ENCODE measurements at regions not wholly inside any gene's neighbourhood (a gene's known extent, or its start where the extent isn't known, plus 50 kb on each side); places are given as distances from the start of the nearest gene placed in this dataset.

DNA sequence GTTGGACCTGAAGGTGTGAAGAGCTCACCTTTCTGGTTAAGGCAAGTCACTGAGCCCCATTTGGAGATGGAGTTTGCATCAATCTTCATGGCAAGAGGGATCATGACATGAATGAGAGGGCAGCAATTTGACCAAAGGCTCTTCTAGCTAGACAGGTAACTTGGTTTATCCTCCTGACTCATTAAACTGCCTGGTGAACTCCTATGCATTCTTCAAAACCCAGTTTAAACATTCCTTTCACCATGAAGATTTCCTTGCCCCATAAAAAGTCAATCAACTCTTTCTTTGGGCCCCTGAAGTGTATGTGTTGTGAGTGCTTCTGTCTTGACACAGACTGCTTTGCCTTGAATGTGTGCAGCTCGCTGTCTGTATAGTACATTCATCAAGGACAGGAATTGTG lies 120.0 kb upstream of the FOXF1 start:
- DNase-seq (ENCODE audit: low read depth in 1 of 2, low spot score in 1 of 2), result no peak

DNA sequence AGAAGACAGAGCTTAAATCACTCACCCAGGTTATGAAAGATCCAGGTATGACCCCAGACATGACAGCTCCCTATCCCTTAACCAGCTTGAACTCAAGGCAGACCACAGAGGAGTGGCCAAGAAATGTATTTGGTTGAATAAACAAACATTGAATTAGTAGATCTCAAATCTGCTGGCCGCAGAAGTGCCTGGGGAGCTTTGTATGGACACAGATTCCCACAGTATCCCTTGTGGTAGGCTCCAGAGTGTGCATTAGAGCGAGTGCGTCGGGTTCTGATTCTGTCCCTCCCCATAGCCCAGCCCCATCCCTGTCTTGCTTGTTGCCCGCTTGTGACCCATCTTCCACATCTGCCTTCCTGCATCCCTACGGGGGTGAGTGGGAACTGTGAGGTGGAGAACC lies 118.8 kb upstream of the FOXF1 start:
- no peak for DNase-seq (ENCODE audit: low read depth in 1 of 2, low spot score in 1 of 2)

DNA sequence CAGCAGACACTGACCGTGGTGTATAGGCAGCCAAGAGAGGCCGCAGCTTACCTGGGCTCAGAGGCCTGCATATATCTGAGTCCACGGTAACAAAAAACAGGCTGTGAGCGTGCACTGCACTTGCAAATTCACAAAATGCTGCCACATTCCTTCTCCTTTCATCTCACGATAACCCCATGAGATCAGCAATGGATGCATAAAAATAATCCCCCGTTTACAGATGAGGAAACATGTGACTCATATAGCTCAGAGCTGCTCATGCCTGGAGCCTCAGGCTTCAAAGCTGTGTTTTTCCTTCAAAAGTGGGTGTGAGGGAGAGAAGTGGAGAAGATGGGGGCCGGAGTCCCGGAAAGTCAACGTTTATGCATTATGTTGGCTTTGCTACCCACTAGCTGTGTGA lies 118.3 kb upstream of the FOXF1 start:
- DNase-seq (ENCODE audit: low read depth in 1 of 2, low spot score in 1 of 2), result no peak

DNA sequence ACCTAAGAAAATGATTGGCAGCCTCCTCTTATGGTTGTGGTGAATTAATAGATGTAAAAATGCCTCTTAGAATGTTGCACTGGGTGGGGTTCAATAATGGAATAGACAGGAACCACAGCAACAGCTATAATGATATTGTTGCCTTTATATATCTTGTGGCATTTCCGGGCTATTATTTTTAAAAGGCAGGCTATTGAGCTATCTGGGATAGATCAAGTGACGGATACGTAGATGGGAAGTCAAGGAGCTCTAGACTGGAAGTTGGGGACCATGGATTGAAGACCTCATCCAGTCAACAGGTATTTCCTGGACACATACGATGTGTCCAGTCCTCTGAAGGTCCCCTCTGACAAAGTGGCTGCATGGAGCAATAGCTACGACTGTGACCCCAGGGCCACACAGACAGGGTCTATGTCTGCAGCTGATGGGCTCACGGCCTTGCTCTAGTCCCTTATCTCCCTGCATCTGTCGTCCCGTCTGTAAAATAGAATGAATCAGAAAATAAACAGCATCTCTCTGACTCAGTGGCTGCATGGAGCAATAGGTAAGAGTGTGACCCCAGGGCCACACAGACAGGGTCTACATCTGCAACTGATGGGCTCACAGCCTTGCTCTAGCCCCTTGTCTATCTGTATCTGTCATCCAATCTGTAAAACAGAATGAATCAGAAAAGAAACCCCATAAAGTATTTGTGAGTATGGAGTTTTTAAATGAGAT lies 117.7 kb upstream of the FOXF1 start:
- no peak for DNase-seq (ENCODE audit: low read depth in 1 of 2, low spot score in 1 of 2)

DNA sequence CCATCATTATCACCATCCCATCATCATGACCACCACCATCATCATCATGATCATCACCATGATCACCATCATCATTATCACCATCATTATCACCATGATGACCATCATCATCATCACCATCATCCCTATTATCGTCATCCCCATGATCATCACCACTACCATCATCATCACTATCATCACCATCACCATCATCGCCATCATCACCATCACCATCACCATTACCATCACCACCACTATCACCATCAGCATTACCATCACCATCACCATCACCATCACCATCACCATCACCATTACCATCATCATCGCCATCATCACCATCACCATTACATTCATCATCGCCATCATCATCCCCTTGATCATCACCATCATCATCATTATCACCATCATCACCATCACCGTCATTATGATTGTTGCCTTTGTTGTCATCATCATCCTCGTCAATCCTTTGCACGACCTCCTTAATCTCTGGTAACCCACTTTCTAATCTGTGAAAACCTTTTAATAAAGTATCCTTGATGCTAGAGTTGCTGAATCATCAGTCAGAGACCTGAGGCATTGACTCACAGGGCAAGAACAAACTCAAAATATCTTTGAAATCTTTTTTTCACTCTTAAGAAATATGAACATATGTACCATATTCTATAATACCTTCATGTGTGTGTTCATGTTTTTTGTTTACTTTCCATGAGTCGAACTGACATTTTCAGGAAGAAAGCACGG lies 116.3 kb upstream of the FOXF1 start:
- no peak for DNase-seq (ENCODE audit: low read depth in 1 of 2, low spot score in 1 of 2)

DNA sequence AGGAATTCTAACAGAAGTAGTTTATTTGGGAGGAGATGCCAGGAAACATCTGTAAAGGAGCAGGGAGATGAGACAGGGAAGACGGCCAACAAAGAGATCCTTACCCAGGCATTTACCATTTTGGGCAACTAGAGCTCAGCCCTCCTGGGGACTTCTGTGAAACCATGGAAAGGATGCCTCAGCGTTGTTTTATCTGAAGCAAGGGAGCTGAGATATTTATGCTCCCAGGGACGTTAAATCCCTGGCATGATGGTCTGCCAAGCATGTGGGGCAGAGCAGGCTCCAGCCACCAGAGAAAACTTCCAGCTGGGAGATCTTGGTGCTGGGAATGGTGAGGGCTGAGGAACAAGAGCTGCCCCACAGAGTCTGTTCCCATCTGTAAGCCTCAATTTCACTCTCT lies 114.8 kb upstream of the FOXF1 start:
- no peak for DNase-seq (ENCODE audit: low read depth in 1 of 2, low spot score in 1 of 2)

DNA sequence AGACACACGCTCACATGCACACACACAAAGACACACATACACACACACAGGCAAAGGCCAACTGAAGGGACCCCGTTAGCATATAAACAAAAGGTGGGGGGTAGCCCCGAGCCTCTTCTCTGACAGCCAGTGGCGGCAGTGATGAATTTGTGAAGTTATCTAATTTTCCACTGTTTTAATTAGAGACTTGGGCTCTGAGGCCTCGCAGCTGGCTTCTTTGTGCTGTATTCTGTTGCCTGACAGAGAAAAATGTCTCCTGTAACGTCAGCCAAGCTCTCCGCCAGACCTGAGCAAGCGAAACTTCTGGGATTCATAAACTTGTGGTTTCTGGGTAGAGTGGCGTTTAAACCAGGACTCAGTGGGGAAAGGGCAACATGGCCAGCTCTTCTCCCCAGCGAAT lies 113.9 kb upstream of the FOXF1 start:
- no peak for DNase-seq (ENCODE audit: low read depth in 1 of 2, low spot score in 1 of 2)

DNA sequence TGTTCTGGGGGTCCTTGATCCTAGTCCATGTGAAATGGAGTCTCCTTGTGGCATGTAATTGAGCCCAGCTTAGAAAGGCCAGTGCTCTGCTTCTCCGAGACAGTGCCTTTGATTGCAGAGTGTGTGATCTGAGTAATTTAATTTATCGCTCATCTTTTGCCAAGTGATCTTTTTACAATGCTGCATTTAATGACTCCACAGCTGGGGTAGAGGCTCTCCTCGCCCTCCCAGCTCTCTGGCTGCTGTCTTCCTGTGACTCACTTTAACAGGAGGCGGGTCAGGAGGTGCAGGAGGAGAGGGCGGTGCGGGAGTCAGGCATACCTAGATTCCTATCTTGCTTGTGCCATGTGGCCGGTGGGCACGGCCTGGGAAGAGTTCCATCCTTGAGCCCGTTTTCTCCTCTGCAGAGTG lies 113.4 kb upstream of the FOXF1 start:
- DNase-seq (ENCODE audit: low read depth in 1 of 2, low spot score in 1 of 2), result no peak

DNA sequence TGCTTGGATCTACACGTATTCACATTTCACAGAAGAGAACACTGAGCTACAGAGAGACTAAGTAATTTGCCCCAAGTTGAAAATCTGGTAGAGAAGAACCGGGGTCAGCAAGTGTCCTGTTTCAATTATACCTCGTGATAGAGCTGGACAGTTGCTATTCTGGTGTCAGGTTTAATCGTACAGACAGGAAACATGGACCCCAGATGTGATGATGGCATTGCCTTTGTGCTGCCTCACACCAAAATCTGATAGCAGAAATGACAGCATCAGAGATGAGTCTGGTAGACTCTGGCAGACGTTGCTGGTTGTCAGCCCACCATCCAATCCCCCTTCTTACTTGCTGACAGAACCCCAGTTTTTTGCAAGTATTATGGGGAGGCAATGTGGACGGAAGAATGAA lies 112.1 kb upstream of the FOXF1 start:
- DNase-seq (ENCODE audit: low read depth in 1 of 2, low spot score in 1 of 2), result no peak

DNA sequence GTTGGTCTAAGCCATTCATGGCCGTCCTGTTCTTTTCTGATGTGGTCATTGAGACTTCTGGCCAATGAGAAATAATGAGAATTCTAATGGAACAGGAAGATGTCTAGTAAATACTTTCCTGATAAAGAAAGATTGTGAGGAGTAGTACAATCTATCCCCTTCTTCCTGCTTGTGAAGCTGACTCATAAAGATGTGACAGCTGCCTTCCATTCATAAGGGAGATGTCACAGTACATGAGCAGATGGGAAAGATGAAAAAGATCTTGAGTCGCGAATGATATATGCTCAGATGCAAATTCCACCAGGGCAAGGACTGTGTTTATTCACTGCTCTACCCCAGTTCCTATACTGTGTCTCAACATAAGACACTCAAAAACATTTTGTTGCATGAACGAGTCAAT lies 111.7 kb upstream of the FOXF1 start:
- DNase-seq (ENCODE audit: low read depth in 1 of 2, low spot score in 1 of 2), result no peak

DNA sequence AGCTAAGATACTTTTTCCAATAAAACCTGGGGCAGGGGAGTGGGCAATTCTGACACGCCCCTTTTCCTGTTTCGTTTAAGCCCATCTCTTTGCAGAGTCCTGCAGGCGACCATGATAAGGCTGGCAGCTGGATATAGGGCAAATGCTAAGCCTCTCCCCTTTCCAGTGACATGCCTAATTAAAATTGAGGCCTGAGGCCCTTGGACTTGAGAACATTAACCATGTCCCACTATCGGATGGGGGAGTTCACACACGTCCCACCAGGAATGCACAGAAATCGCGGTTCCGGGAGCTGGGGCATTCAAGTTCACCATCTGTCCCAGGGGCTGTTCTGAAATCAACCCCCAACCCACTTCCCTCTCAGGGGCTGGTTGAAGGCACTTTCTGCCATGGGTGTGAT lies 109.2 kb upstream of the FOXF1 start:
- DNase-seq (ENCODE audit: low read depth in 1 of 2, low spot score in 1 of 2), result no peak

DNA sequence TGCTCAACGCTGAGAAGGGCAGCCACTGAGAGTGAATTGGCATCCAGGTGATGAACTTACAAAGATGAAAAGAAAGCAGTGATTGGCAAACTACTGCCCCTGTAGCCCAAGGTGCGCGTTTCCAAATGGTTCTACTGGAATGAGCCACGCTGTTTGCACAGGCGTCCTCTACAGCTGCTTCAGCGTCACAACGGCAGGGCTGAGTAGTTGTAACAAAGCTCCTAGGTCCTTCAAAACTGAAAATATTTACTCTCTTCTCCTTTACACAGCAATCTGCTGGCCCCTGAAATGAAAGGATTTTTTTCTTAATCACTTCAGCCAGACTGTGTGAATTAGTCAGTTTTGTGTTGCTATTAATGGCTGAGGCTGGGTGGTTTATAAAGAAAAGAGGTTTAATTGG lies 107.2 kb upstream of the FOXF1 start:
- no peak for DNase-seq (ENCODE audit: low read depth in 1 of 2, low spot score in 1 of 2)

DNA sequence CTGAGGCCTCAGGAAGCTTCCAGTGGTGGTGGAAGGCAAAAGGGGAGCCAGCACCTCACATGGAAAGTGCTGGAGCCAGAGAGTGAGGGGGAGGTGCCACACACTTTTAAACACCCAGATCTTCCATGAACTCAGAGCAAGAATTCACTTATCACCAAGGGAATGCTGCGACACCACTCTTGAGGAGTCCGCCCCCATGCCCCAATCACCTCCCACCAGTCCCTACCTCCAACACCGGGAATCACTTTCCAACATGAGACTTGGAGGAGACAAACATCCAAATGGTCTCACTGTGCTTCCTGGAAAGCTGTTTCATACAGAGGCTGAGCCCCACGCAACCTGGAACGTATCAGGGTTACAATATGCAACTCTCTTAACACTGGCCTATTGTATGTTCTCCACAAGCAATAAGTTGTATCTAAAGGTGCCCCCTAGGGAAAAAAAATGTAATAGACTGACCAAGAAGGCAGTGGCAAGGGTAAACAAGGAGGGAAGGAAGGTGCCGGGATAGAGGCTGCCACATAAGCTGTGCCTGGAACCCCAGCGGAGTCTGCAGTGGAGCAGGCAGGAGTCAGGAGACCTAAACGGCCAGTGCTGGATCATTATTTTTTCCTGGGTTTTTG lies 106.7 kb upstream of the FOXF1 start:
- no peak for DNase-seq (ENCODE audit: low read depth in 1 of 2, low spot score in 1 of 2)

DNA sequence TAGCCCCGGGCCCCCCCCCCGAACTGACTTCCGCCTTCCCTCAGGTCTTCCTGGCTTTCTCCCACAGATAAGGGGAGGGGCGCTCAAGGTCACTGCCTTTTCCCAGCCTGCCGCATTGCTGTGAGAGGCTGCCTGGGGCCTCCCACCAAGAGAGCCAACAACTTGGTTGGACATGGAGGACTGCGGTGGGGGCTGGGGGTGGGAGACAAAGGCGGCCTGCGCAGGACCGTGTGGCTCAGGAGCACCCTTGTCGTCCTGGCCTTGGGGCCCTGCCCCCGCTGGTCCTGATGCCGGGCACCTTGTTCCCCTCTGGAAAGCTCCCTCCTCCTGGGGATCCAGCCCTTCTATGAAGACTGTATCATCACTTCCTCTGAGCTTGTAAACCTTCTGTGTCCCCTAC lies 105.6 kb upstream of the FOXF1 start:
- DNase-seq (ENCODE audit: low read depth in 1 of 2, low spot score in 1 of 2), result no peak

DNA sequence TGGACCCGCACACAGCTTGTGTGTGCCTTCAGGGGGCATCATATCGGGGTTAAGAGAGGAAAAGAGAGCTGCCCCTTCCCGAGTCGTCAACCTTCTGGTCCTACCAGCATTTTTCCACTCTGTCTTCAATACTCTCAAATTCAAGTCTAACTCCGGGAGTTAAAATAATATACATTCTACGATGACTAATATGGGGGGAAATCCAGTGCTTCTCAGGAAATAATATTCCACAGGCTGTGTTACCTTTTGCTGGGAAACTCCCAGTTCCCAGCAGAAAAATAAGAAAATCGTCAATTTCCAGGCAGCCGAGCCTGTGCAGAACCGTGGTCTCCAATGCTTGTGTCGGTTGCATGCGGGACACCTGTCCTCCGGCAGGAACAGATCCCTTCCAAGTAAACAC lies 105.0 kb upstream of the FOXF1 start:
- DNase-seq (ENCODE audit: low read depth in 1 of 2, low spot score in 1 of 2), result no peak

DNA sequence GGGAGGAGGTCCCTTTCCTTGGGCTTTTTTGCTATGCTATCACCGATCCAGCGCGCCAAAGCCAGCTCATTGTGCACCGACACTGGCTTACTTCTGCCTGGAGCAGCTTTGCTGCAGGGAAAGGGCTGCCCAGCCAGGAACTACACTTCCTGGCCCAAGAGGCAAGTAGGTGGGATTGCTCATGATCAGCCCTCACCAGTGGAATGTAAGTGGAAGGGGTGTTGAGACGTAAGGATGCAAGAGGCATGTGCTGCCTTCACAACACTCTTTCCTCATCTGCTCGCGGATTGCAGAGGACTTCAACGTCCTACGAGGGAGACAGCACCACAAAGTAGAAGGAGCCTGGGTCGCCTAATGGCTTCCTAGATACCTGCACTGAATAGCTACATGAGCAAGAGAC lies 104.3 kb upstream of the FOXF1 start:
- no peak for DNase-seq (ENCODE audit: low read depth in 1 of 2, low spot score in 1 of 2)

DNA sequence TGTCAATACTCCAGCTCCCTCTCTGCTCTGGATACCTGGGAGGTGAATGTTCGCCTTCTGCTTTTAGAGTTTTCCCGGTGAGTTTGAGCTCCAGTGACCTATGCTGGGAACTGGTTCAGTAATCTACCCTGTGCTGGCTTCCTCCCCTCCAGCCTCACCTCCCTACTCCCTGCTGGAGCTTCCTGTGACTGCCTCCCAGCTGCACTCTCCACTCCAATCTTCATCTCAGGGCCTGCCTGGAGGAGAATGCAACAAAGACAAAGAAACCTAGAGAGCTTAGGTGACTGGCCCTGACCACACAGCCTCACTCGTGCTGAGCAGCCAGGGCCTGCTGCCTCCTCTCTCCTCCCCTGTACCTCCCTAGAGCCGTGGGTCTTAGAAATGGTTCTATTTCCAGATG lies 101.6 kb upstream of the FOXF1 start:
- no peak for DNase-seq (ENCODE audit: low read depth in 1 of 2, low spot score in 1 of 2)

DNA sequence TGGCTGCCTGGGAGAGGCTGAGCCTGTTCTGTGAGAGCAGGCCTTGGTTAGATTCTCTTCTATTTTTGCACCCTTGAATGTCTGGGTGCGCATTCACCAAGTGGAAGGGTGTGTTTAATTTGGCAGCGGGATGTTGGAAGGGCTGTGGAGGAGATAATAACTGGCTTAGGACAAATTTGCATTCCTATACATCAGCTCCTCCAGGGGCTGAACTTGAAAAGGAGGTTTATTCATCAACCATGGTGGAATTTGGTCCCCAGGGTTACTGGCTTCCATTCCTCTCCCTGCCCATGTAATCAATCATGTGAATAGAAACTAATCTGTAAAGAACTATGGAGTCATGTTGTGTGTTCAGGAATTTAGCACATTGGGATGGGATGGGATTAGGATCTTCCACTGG lies 100.2 kb upstream of the FOXF1 start:
- DNase-seq (ENCODE audit: low read depth in 1 of 2, low spot score in 1 of 2), result no peak

DNA sequence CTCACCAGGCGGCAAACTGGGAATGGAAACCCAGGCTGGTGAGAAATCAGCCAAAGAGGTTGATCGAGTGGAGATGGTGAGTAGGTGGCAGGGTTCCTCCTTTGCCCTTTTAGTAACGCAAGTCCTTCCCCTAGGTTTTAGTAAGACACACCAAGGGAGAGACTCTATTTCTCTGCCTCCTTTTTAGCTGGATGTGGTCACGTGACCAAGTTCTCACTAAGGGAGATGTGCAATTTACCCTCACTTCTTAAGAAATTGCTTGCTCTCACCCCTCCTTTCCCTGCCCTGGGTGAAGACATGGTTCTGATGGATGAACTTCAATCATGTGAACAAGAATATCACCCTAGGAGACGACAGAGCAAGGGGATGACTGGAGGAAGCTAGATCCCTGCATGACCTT lies 99.8 kb upstream of the FOXF1 start:
- DNase-seq (ENCODE audit: low read depth in 1 of 2, low spot score in 1 of 2), result no peak

DNA sequence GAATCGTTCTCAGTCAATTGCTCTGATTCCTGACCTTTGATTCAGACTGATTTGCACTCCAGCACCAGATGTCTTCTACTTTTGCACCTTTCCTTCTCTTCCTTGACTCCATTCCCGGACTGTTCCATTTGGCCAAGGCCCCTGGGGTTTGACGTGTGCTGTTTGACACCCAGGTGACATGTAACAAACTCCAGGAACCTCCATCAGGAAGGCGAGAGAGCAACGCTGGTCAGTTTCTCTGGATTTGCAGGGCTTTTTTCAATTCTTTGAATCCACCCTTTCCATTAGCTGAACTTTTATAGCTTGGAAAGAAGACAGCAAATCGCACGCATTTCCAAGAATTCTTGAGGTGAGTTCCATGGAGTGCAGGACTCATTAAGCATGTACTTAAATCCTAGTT lies 98.4 kb upstream of the FOXF1 start:
- no peak for DNase-seq (ENCODE audit: low read depth in 1 of 2, low spot score in 1 of 2)

DNA sequence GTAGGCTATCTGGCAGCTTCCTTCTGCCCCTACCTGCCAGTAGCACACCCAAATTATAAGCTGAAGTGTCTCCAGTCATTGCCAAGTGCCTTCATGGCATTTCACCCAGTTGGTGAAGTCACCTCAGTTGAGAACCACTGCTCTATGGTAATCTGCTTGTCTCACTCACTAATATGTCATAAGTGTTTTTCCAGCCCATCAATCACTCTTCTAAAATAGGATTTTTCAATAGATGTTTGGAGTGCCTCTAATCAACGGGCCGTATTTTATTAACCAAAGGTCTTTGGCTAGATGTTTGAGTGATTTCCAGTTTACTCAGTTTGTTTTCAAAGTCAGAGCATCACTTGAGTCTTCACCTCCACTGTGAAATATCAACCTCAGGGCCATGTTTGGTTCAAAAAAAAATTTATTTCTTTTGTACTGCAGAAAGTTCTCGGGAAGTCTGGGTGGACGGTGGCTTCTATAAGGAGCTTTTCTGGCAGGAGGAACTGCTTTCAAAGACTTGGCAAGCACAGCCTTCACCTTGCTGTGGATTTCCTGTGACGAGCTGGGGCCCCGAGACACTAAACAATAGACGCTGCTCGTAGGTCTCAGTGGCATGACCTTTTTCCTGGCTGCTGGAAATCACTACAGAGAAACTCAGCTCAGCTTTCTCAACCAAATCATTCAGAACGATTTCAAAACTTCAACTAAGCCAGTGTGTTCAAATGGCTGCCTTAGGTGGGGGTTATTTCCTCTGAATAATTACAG lies 95.2 kb upstream of the FOXF1 start:
- no peak for DNase-seq (ENCODE audit: low read depth in 1 of 2, low spot score in 1 of 2)

DNA sequence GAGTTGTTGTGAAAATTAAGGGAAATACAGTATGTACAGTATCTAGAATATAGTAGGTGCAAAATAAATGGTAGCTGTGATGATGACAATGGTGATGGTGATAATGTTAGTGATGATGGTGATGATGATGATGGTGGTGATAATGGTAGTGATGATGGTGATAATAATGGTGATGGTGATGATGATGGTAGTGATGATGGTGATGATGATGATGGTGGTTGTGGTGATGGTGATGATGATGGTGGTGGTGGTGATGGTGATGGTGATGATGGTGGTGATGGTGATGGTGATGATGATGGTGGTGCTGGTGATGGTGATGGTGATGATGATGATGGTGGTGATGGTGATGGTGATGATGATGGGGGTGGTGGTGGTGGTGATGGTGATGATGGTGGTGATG lies 91.3 kb upstream of the FOXF1 start:
- no peak for DNase-seq (ENCODE audit: low read depth in 1 of 2, low spot score in 1 of 2)
